HepG2 (cell line): ENCODE measurements at regions not wholly inside any gene's neighbourhood (a gene's known extent, or its start where the extent isn't known, plus 50 kb on each side); places are given as distances from the start of the nearest gene placed in this dataset.

Experiments
- ATAC-seq: fragments of 200-7000 bp; cut with Tn5 transposase; 3 replicates; pipeline ENCODE4 v1.9.1; 2020; ENCODE audit warnings: mild to moderate bottlenecking, moderate library complexity
- BruUV-seq: library from RNA; stranded (reverse); fragments of 400-500 nt; replicated peaks from 2 replicates; lab custom pipeline; 2021; lab: Mats Ljungman, UMichigan
- CTCF ChIA-PET: fragments of 300-600 bp; formaldehyde crosslinking; extraction: SDS; loops from one replicate; lab custom pipeline; 2021; ENCODE audit warnings: low total read pairs, inconsistent platforms, low intra/inter-chr PET ratio; lab: Yijun Ruan, JAX
- POLR2A ChIA-PET: fragments of 350-600 bp; sonication (Branson Sonifier 250); formaldehyde crosslinking; loops from one replicate; lab custom pipeline; 2020; ENCODE audit warnings: antibody characterized with exemption, inconsistent platforms; lab: Yijun Ruan, JAX
- DNase-seq: peaks from one replicate; pipeline ENCODE4 v3.0.0-alpha.2; 2015; ENCODE audit warnings: low spot score
- FAIRE-seq: peaks from 3 replicates; lab custom pipeline; 2011; peaks lifted over from hg19 to GRCh38; lab: Jason Lieb, UNC
- H2AFZ ChIP-seq: one replicate; pipeline ENCODE4 v1.6.1; 2011; ENCODE audit warnings: low read length, inconsistent platforms
- H3K27ac ChIP-seq: fragments of 300-600 bp; 3 replicates; pipeline ENCODE4 v1.8.0; 2011; ENCODE audit warnings: mixed run types, mild to moderate bottlenecking, mixed read lengths, low read length, inconsistent platforms; ENCODE audit not compliant: insufficient read depth; ENCODE audit errors: extremely low read length
- H3K27me3 ChIP-seq, 2 experiments: fragments of 200-600 bp in 1 of 2; 2 replicates in 1 of 2; 3 replicates in 1 of 2; pipeline versions ENCODE4 v1.6.0 to v1.8.0; 2011; ENCODE audit warnings: low read length in 2 of 2, mild to moderate bottlenecking in 2 of 2, moderate library complexity in 2 of 2, inconsistent platforms in 1 of 2; ENCODE audit not compliant: insufficient read depth in 2 of 2, control insufficient read depth in 1 of 2
- H3K36me3 ChIP-seq, 2 experiments: fragments of 200-600 bp in 1 of 2; replicated peaks in 1 of 2; 2 replicates in 1 of 2; 3 replicates in 1 of 2; pipeline versions ENCODE4 v1.5.1 to v1.8.0; 2011; ENCODE audit warnings: low read length in 2 of 2, inconsistent platforms in 1 of 2; ENCODE audit not compliant: insufficient read depth in 2 of 2, control insufficient read depth in 1 of 2
- H3K4me1 ChIP-seq: 2 replicates; pipeline ENCODE4 v1.5.1; 2012; ENCODE audit warnings: low read length, inconsistent platforms; ENCODE audit not compliant: insufficient read depth
- H3K4me2 ChIP-seq: 2 replicates; pipeline ENCODE4 v1.6.0; 2011; ENCODE audit warnings: low read depth, low read length, inconsistent platforms
- H3K4me3 ChIP-seq, 3 experiments: fragments of 200-600 bp in 1 of 3; sonication (generic), shearing (Covaris generic) in 1 of 3; replicated peaks in 1 of 3; 2 replicates each; pipeline ENCODE4 v1.5.1; 2011 to 2016; ENCODE audit warnings: low read length in 3 of 3, inconsistent platforms in 2 of 3, low read depth in 2 of 3, mild to moderate bottlenecking in 2 of 3, control low read depth in 1 of 3, mixed read lengths in 1 of 3; ENCODE audit not compliant: insufficient read depth in 1 of 3
- H3K79me2 ChIP-seq: one replicate; pipeline ENCODE4 v1.6.1; 2011; ENCODE audit warnings: low read length, inconsistent platforms; ENCODE audit not compliant: insufficient read depth
- H3K9ac ChIP-seq: 2 replicates; pipeline ENCODE4 v1.6.0; 2011; ENCODE audit warnings: mild to moderate bottlenecking, low read depth, low read length, inconsistent platforms; ENCODE audit not compliant: insufficient read depth
- H3K9me3 ChIP-seq: 2 replicates; pipeline ENCODE4 v1.5.1; 2012; ENCODE audit warnings: mild to moderate bottlenecking, low read length
- H4K20me1 ChIP-seq: 2 replicates; pipeline ENCODE4 v1.6.0; 2011; ENCODE audit warnings: inconsistent platforms, mild to moderate bottlenecking, low read length, moderate library complexity; ENCODE audit not compliant: insufficient read depth
- AFF4 ChIP-seq: sonication (generic); formaldehyde crosslinking; IDR thresholded peaks from 2 replicates; pipeline ENCODE4 v1.4.0; 2020; ENCODE audit warnings: missing genetic modification reagents
- BRD4 ChIP-seq: sonication (generic); formaldehyde crosslinking; IDR thresholded peaks from 2 replicates; pipeline ENCODE4 v1.4.0; 2020; ENCODE audit warnings: missing genetic modification reagents
- HMG20B ChIP-seq: conservative IDR thresholded peaks from 2 replicates; pipeline ENCODE4 v1.6.1; 2016; ENCODE audit warnings: missing genetic modification reagents, missing compliant biosample characterization
- HNF4G ChIP-seq, 2 experiments: sonication (generic) in 1 of 2; formaldehyde crosslinking in 1 of 2; IDR thresholded peaks; 2 replicates each; pipeline versions ENCODE4 v1.4.0 to v1.6.1; 2011 to 2020; ENCODE audit warnings: borderline replicate concordance in 2 of 2, low read depth in 2 of 2, mild to moderate bottlenecking in 2 of 2, low read length in 1 of 2, missing genetic modification reagents in 1 of 2, moderate library complexity in 1 of 2
- KLF9 ChIP-seq: IDR thresholded peaks from 2 replicates; pipeline ENCODE4 v1.6.1; 2016; ENCODE audit warnings: low read depth
- MATR3 ChIP-seq: sonication (generic); formaldehyde crosslinking; IDR thresholded peaks from 2 replicates; pipeline ENCODE4 v1.4.0; 2020; ENCODE audit warnings: missing genetic modification reagents
- NR2F6 ChIP-seq, 2 experiments: IDR thresholded peaks; 2 replicates each; pipeline ENCODE4 v1.6.1; 2016; ENCODE audit warnings: antibody characterized with exemption in 1 of 2, mild to moderate bottlenecking in 1 of 2
- SOX13 ChIP-seq, 3 experiments: fragments of 450-650 bp in 1 of 3; sonication (generic) in 1 of 3; formaldehyde crosslinking in 1 of 3; IDR thresholded peaks in 2 of 3; conservative IDR thresholded peaks in 1 of 3; 2 replicates each; pipeline versions ENCODE4 v1.5.0 to v1.6.1; 2016 to 2020; ENCODE audit warnings: antibody characterized with exemption in 1 of 3, mild to moderate bottlenecking in 1 of 3, missing compliant biosample characterization in 1 of 3, missing genetic modification reagents in 1 of 3, moderate library complexity in 1 of 3
- SP4 ChIP-seq: sonication (generic); formaldehyde crosslinking; IDR thresholded peaks from 2 replicates; pipeline ENCODE4 v1.8.1; 2023; ENCODE audit warnings: mild to moderate bottlenecking, missing genetic modification reagents
- SRSF9 ChIP-seq: fragments of 200-400 bp; formaldehyde crosslinking; IDR thresholded peaks from 2 replicates; pipeline ENCODE4 v1.6.1; 2018; ENCODE audit warnings: borderline replicate concordance, mild to moderate bottlenecking, low read depth, low read length; ENCODE audit not compliant: insufficient read depth, poor library complexity, severe bottlenecking
- ZMAT3 ChIP-seq: sonication (generic); formaldehyde crosslinking; conservative IDR thresholded peaks from 2 replicates; pipeline ENCODE4 v1.7.0; 2021; ENCODE audit warnings: missing genetic modification reagents
- ZNF496 ChIP-seq: sonication (generic); formaldehyde crosslinking; IDR thresholded peaks from 2 replicates; pipeline ENCODE4 v1.8.1; 2023; ENCODE audit warnings: mild to moderate bottlenecking, moderate library complexity, missing genetic modification reagents; ENCODE audit not compliant: insufficient replicate concordance
- ZNF777 ChIP-seq: sonication (generic); formaldehyde crosslinking; IDR thresholded peaks from 2 replicates; pipeline ENCODE4 v1.4.0; 2020; ENCODE audit warnings: missing genetic modification reagents
- ZNF891 ChIP-seq: sonication (generic); formaldehyde crosslinking; IDR thresholded peaks from 2 replicates; pipeline ENCODE4 v1.5.0; 2020; ENCODE audit warnings: mild to moderate bottlenecking, missing genetic modification reagents
- ZZZ3 ChIP-seq: sonication (generic); formaldehyde crosslinking; IDR thresholded peaks from 2 replicates; pipeline ENCODE4 v1.4.0; 2020; ENCODE audit warnings: missing genetic modification reagents, mild to moderate bottlenecking, borderline replicate concordance
- WGBS: methylation state at CpG from one replicate; pipeline ENCODE4 v1.1.6; 2017; ENCODE audit warnings: low lambda C conversion rate; 5-methylcytosine and 5-hydroxymethylcytosine counted together
- in situ Hi-C: cut with HindIII; loops from 2 replicates; pipeline ENCODE4 v1.10.0; 2017; ENCODE audit warnings: low pct_unique_long_range_greater_than_20kb; ENCODE audit not compliant: extremely low pct_ligation_motif_present
- intact Hi-C: fragments of 100-400 bp; cut with micrococcal nuclease; formaldehyde crosslinking; loops from one replicate; pipeline ENCODE4 v1.10.0; 2022; ENCODE audit not compliant: unreplicated experiment
- TF ChIP-seq, protein P1 (sequence below): sonication (generic); formaldehyde crosslinking; IDR thresholded peaks from 2 replicates; pipeline ENCODE4 v1.5.1; 2020; ENCODE audit warnings: missing genetic modification reagents, mild to moderate bottlenecking, borderline replicate concordance

DNA sequence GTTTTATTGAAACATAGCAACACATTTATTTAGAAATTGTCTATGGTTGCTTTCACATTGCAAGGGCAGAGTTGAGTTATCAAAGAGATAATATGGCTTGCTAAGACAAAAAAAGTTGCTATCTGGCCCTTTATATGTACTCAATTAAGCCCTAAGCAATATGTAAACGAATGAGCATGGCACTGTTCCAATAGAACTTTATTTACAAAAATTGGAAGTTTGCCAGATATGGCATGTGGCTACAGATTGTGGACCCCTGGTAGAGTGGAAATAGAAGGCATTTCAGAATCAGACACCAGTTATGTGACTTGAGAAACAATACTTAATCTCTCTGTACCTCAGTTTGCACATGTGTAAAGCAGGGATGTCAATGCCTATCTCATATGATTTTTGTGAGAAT lies 515.6 kb upstream of the SGO1 start:
- Histone ChIP-seq H3K36me3 (no peaks in the 10 kb centered on the region), H3K9ac (no peak overlapping the region), H3K4me1 (no peaks in the 10 kb centered on the region), H2AFZ (no peak overlapping the region), H3K27me3 (no peaks in the 10 kb centered on the region; a peak in 1 of 5 replicates), H3K79me2 (no peaks in the 10 kb centered on the region), H3K27ac (no peak overlapping the region), H3K9me3 (peaks cover 76% of the 10 kb centered on the region), H4K20me1 (no peaks in the 10 kb centered on the region), H3K4me3 (no peak overlapping the region), H3K4me2 (no peak overlapping the region)
- intact Hi-C loops = no loop called here
- in situ Hi-C loops = no loop called here
- FAIRE-seq = no peak
- ChIA-PET CTCF (no interaction called here), POLR2A (no interaction called here)
- DNase-seq = no peak
- BruUV-seq = no TSS peak
- ATAC-seq = no peak
- TF ChIP-seq KLF9 (no peak), NR2F6 (IDR thresholded peaks at IDR 0.05) (no peak), NR2F6 (CRISPR knock-in tag; IDR thresholded peaks at IDR 0.05) (no peak), BRD4 (CRISPR knock-in tag) (no peak), ZNF777 (CRISPR knock-in tag) (no peak), MATR3 (CRISPR knock-in tag) (no peak), AFF4 (CRISPR knock-in tag) (no peak), SOX13 (IDR thresholded peaks at IDR 0.05) (no peak), SOX13 (CRISPR knock-in tag; conservative IDR thresholded peaks at IDR 0.05 in 1 of 2, IDR thresholded peaks at IDR 0.05 in 1 of 2) (no peak), ZNF496 (CRISPR knock-in tag) (no peak), ZZZ3 (CRISPR knock-in tag) (no peak), ZNF891 (CRISPR knock-in tag) (no peak), SP4 (no peak), HMG20B (no peak), ZMAT3 (CRISPR knock-in tag) (no peak), HNF4G (IDR thresholded peaks at IDR 0.05; ENCODE audit: borderline replicate concordance, low read depth, low read length) (no peak), HNF4G (CRISPR knock-in tag; IDR thresholded peaks at IDR 0.05; ENCODE audit: borderline replicate concordance, low read depth) (no peak), SRSF9 (no peak)
- TF ChIP-seq, protein P1, sequence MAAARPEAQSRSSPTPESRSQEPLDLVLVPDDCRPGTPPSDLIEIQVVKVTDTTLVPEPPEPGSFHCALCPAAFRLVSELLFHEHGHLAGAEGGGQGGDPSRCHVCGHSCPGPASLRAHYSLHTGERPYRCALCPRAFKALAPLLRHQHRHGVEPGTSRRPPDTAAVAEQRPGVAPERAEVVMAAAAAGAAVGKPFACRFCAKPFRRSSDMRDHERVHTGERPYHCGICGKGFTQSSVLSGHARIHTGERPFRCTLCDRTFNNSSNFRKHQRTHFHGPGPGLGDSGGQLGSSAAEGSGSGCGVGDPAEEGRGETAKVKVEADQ = no peak
- 8% methylated on average over 1 of the region's 1 CpG for WGBS
